ENCODE measurements at regions not wholly inside any gene's neighbourhood (a gene's known extent, or its start where the extent isn't known, plus 50 kb on each side); places are given as distances from the start of the nearest gene placed in this dataset.
A peak's percentile ranks its signal among the peaks of the same experiment; 100 is the strongest.
"Not testable (repeated sequence)": the region's sequence is repeated elsewhere in the genome, so short reads cannot be mapped to it uniquely, and the experiment has no call there.

DNA sequence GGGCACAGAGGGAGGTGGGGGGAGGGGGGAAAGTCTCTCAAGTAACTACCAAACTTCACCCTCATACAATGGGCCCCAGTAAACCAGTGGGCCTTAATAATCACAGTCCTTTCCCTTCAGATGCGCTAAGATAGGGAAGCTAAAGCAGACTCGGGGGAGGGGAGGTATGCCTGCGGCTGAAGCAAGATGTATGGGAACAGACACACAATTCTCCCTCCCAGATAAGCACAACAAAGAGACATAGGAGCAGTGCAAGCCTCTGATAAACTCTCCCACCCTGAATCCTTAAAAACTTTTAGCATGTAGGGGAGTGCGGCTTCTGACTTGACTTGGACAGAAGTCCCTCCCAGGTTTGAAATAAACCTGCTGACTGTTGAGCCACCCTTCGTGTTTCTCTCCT lies 54.7 kb downstream of the PROP1 start:
- not testable (repeated sequence) for DNase-seq

DNA sequence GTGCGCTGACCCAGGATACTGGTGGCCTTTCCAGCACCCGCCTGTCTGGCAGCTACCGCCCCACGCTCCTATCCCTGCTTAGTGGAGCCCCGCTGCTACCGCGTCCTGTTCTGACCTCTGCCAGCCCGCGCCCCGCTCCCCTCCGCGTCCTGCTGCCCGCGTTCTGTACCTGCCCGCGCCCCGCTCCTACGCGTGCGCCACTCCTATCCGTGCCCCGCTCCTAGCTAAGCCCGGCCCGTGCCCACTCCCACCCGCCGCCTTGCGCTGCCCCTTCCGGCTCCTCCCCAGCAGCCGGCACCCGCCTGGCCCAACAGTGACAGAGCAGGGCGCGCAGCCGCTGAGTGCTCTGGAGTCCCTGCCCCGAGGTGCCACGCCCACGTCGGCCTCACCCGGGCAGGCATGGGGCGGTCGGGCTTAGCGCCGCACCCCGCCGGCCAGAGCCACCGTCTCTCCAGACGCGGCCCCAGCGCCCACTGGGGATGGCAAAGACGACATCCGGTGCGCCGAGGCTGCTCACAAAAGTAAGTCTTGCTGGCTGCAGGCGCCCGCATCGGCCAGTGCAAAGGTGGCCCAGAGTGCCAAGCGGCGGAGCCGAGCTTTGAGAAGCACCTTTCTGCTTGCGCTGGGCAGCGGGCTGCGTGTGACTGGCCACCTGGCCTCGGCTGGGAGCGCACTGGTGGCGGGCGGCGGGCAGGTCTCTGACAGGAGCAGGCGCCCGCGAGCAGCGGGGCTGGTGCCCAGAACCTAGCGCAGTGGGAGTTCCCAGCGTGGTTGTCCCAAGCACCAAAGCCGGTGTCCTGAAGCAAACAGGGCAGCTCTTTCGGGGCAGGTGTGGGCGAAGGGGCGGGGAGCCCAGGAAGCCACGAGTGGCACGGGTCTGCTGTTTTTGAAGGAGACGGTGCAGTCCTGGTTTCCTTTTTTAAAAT lies 56.5 kb downstream of the PROP1 start:
- peak; percentile 77 for DNase-seq

DNA sequence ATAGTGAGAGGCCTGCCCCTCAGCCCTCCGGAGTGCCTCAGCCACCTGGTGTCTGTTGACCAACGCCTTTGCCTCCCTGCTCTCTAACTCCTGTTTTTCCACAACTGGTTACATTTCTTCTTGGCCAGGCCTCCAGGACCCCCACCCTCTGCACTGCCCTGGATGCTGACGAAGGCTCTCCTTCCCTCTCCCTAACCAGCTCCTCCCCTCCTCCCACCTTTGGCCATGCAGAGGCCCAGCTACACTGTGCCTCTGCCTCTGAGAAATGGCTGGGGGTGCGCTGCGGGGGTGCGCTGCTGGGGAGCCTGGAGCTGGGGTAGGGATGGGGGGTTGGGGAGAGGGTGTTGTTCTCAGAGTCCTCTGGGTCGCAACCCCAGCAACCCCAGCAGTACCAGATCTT lies 57.3 kb downstream of the PROP1 start:
- DNase-seq = not testable (repeated sequence)

DNA sequence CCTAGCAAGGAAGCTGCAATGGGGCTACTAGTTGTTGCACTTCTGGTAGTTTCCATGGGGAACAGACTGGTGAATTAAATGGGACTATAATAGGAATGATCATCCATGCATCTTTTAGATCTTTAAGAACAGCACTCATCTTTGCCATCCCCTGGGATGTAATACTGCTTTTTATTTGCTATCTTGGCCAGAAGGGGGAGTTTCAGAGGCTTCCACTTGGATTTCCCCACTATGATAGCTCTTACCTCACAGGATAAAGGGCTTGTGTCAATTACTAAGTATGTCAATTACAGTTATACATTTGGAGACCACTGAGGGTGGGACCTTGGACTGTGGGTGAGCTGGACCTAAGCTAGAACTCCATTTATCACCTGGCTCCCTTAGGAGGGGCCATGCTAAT lies 61.8 kb downstream of the PROP1 start:
- DNase-seq = not testable (repeated sequence)

DNA sequence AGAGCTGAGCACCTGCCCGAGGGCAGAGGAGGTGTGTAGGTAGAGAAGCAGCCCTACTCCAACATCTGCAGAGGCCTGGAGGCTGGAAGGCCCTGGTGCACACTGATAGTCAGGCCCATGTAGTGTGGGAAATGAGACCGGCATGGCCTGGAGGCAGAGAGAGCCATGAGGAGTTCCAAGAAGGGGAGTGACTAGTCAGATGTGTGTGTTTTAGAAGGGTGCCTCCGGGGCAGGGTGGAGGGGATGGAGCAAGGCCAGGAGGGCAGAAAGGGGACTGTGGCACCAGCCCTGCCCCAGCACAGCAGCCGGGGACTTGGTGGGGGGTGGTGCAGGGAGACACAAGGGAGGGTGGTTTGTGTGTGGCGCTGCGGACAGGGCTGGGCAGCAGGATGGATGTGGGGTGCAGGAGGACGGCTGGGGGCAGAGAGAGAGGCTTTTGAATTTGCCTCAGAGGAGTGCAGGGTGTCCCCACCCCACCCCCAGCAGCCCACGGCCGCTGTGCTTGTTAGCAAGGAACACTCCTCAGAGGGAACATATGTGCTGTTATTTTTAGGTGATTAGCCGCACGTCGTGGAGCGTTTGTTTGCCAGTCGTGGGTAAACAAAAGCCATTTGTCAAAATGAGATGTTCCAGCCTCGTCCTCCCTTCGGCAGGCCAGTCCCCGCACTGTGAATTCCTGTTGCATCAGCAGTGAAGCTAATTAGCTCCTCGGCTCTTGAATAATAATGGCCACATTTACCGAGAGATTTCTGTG lies 65.6 kb downstream of the PROP1 start:
- peak; percentile 58 for DNase-seq

DNA sequence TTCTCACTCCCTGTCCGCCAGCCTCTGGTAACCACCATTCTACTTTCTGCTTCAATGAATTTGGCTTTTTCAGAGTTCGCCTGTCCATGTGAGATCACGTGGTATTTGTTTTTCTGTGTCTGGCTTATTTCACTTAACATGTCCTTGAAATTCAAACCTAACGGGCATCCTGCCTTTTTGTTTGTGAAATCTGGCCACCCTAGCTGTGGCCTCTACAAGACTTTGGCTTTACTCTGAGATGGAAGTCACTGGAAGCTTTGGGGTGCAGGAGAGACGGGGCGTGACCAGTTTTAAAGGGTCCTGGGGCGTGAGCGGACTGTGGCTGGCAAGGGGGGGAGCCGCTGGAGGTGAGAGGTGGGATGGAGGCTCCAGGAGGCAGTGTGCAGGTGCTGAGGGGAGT lies 66.4 kb downstream of the PROP1 start:
- DNase-seq = not testable (repeated sequence)

DNA sequence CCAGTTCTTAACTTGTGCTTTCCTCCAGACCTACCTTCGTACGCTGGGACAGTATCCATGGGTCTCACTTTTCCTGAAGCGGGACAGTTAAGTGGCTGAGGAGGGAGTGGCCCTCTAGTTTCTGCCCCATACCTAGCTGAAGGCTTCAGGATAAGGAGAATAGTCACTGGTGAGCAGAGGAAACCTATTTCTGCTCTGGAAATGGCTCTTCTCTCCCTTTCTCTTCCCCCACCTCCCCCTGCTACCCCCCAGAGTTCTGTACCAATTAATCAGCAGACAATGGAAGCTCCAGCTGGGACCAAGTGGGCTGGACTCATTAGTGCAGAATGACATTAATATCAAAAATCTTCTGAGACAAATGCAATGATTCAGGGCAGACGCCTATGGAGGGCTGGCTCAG lies 68.5 kb downstream of the PROP1 start:
- DNase-seq = not testable (repeated sequence)

DNA sequence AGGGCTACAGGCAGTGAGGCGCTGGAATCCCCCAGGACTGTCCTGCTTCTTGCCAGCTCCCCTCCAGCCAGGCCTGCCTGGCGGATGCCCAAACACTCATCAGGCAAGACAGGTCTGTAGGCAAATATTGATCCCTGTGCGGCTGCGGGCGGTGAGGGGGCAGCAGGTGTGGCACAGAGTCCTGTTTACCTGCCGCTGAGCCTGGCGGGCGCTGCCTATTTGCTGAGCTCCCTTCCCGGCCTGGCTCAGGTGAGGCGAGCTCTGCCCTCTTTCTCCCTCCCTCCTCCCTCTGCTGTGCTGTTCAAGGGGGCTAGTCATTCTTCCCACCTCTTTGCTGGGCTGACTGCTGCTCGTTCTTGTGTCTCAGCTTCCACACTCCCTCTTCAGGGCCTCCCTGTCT lies 71.5 kb downstream of the PROP1 start:
- not testable (repeated sequence) for DNase-seq

DNA sequence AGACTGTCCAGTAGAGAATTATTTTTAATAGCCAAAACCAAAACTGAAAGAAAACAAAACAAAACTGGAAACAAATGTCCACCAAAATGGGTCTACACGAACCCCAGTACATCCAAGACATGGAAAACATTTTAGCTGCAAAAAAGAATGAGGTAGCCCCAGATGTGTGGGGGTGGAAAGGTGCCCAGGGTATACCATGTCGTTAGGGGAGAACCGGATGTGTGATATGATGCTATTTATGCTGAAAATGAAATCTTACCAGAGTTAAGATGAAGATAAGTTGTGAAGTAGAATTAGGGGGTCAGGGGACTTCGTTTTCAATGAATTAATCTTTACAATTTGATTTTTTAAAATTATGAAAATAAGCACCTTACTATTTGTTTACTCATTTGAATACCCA lies 72.2 kb downstream of the PROP1 start:
- not testable (repeated sequence) for DNase-seq

DNA sequence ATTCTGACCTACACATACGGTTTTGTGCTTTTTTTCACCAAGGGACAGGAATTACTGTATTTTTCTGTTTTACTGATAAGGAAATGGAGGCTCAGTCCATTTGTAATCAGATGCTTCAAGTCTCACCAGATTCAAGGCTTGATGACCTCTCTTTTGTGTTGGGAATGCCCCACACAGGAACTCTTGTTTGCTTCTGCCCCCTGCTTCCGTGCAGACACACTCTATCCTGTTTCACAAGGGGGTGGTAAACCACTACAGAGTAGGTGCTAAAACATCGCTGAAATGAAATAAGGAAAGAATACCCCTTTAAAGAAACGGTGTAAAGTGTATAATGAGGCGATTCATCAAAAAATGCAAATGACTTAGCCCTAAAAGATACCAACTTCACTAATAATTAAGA lies 72.9 kb downstream of the PROP1 start:
- not testable (repeated sequence) for DNase-seq

DNA sequence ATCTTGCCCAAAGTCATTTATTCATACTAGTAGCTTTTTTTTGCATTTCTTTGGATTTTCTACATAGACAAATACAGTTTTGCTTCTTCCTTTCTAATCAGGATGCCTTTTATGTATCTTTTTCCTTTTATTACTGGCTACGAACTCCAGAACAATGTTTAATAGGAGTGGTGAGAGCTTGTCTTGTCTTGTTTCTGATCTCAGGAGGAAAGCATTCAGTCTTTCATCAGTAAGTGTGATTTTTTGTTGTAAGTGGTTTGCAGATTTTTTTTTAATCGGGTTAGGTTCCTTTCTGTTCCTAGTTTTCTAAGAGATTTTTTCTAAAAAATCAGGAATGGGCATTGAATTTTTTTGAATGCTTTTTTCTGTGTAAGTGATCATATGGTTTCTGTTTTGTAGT lies 86.8 kb downstream of the PROP1 start:
- not testable (repeated sequence) for DNase-seq

DNA sequence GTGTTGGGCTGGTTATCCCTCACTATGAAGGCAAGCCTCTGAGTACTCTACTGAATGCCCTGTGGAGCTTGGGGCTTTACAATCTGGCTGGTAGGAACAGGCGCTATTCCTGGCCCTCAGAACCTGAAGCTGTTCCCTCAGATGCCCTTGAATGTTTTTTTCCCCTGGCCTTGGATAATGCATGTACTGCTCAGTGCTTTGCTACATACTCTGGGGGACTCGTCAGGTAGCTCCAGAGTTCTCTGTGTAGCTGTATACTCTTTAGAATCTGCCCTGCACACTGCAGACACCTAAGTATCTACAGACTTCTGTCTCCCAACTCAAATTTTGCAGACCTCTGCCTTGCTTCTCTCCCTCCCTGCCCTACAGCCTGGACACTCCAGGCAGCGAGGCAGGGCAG lies 93.2 kb downstream of the PROP1 start:
- not testable (repeated sequence) for DNase-seq

DNA sequence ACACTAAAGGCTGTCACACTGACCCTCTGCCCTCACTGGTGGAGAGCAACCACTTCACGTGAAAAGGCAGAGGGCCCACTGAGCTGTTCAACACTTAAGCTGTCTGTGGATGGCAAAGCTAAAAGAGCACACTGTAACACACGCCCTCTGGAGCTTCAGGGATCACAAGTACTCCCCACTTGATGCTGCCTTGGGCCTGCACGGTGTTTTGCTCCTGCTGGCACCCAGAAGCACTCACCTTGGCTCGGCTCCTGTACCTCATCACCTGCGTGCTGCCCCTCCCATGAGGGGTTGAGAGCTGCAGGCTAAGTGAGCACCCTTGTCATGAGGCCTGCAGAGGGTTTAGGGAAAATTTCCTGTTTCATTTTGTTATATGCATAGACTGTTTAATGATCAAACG lies 96.0 kb downstream of the PROP1 start:
- DNase-seq = not testable (repeated sequence)

DNA sequence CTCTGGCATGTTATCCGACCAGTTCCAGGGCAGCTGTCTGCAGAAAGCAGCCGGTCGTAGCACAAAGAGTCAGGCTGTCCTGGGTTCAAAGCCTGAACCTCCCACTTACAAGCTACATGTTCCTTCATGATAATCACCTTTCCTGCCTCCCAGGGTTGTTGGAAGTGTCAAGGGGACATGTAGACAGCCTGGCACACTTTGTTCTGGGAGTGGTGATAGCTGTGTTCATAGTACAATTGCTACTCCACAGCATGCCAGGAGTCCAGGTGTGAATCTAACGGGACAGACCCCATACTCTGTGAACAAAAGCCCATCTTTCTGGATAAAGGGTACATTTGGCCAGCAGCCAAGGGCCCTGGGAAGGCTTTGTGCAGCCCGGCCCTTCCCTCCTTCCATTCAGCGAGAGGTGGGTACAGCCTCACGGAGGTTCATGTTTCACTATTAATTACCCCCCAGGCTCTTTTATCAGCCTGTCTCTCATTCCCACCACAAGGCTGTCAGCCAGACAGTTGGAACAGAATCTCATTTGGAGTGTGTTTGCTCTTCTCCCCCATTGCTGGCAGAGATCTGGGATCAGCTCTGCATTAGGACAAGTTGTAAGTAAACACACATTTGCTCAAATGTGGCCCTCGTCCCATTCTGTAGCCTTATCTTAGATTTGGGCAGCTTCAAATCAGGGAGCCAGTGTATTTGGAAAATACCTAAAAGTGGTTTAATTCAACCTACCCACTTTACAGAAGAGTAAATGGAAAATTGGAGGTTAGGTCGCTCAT lies 101.2 kb downstream of the PROP1 start:
- not testable (repeated sequence) for DNase-seq

DNA sequence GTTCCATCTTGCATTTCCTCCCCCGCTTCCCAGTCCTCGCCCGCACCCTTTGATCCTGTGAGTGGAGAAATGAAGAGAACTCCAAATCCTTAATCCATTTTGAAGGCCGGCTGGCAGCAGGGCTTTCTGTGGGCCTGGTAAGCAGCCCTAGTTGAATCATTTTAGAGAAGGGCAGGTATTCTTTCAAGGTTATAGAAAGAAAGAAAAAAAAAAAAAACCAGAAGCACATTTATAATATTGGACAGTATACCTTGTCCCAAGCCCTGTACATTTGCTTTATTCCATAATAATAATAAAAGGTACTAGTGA lies 103.7 kb downstream of the PROP1 start:
- DNase-seq = not testable (repeated sequence)

DNA sequence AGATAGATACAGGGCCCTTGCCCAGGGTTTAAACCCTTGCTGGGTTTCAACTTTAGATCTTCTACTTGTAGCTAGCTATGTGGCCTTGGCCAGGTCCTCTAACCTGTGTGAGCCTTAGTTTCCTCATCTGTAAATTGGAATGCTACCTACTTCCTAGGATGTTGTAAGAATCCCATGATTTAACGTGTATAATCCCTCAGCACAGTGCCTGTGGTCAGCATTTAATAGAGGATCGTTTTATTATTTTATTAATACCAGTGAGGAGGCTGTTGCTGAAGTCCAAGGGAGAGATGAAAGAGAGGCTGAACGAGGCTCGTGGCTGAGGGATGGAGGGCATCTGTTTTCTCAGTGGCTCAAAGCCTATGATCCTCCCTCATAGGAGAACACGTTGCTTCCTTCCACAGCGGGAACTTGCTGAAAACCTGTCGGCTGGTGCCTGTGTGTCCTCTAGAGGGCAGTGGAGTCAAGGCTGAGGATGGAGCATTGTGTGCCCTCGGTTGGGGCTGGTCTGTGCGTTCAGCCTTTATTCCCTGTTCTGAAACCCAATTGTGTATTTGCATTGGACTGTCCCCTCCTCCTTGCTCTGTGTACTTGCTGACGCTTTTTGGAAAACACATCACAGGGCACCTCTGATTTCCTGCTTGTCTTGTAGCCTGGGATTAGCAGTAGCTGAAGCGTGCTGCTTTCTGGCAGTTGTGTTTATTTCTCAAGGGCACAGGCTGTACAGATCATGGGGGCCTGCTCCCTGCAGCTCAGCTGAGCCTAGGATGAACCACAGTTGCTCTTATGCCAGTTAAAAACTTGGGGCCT lies 104.3 kb downstream of the PROP1 start:
- not testable (repeated sequence) for DNase-seq

DNA sequence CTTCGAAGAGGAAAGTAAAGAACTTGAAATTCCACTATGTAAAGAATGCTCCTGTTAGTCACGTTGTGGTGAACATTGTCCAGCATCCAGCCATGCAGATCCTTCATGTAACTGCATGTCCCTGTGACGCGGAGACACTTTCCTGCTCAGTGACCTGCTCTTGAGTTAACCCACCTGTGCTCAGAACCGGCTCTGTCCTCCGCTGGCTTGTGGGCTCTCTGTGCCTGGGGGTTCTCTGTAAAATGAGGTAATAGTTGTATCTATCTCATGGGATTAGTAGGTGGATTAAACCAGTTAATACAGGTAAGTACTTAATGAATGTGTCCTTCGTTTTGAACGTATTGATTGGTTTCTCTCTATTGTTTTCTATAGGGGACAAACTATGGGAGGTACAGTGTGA lies 100.6 kb upstream of the FAM153A start:
- DNase-seq = not testable (repeated sequence)

DNA sequence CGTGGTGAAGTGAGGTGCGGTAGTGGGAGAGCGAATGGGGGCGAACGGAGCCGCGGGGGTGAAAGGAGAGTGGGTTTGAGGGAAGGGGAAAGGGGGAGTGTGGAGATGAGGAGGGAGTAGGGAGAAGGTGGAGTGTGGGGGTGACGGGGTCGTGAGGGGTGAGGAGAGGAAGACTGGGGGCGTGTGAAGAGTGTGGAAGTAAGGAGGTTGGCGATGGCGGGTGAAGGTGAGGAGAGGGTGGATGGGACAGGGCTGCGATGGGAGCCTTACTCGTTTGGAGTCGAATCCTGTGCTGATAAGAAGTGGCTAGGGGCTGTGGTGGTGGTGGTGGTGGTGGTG lies 93.2 kb upstream of the FAM153A start:
- DNase-seq = not testable (repeated sequence)

DNA sequence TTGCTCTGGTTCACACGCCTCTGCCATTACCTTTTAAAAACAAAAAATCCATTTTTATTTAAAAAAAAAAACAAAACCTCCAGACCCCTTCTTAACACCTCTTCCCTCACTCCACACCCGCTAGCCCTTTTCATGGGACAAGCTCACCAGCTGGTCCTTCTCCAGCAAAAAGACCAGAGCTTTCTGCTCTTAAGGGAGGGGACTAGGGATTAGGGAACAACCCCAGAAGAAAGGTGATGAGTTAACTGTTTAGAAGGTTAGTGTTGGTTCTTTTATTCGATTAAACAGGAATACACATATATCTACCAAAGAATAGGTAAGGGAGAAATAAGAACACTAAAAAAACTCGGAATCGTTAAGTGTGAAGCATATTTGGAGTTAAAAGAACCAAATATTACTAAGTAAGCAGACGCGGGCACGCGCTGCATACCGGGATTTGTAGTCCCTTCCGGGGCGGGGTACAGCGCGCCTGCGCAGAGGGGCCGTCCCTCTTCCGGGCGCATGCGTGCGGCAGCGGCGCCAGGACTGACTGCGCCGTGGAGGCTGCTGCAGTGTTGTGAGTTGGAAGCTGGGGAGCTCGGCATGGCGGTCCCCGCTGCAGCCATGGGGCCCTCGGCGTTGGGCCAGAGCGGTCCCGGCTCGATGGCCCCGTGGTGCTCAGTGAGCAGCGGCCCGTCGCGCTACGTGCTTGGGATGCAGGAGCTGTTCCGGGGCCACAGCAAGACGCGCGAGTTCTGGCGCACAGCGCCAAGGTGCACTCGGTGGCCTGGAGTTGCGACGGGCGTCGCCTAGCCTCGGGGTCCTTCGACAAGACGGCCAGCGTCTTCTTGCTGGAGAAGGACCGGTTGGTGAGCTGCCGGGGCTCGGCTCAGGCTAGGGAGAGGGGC lies 92.6 kb upstream of the FAM153A start:
- not testable (repeated sequence) for DNase-seq

DNA sequence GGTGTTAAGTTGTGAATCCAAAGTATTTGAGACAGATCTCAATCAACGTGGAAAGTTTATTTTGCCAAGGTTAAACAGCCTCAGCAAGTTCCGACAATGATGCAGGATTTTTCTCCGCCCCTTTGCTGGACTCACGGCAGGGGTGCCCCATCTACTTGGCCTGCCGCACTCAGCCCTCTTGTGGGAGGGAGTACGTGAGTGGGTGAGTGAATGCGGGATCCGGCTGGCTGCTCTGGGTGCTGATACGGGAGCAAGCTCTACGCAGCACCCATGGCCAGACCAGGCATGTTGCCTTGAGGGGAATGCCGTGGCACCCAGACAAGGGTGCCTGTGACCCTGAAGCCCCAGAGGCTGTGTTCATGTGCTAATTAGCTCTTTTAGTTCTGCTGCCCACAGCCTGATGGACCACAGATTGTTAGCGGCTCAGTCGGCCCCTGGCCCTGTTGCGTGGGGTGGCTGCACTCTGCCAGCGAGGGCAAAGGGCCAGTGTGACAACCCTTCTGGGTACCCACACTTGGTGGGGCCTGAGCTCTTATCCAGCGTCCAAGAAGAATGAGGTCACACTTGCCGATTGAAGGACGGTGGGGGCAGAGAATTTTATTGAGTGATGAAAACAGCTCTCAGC lies 81.2 kb upstream of the FAM153A start:
- not testable (repeated sequence) for DNase-seq

DNA sequence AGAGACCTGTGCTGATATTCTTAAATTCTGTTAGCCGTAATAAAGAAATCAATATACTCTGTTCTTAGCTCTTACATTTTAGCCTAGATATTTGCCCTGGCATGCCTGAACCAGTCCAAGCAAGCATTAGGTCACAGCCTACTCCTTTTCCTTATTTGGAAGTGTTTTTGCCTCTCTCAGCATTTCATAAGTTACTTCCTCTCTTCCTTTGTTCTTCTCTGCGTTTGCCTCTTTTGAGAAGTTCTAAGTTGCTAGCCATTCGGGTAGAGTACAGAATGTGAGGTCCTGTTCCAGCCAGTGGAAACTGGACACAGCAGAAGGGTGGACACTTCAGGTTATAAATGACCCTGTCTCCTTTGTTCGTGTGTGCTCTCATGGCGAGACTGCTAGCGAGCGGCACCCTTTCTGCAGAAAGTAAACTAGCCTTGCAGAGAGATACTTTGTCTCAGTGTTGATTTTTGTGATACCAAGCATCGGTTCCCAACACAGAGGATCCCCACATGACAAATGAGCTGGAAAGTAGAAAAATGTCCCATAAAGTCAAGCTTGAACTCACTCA lies 75.0 kb upstream of the FAM153A start:
- not testable (repeated sequence) for DNase-seq
